Endothelial cell of umbilical vein (primary cell): ENCODE measurements at regions not wholly inside any gene's neighbourhood (a gene's known extent, or its start where the extent isn't known, plus 50 kb on each side); places are given as distances from the start of the nearest gene placed in this dataset.
"Not testable (repeated sequence)": the region's sequence is repeated elsewhere in the genome, so short reads cannot be mapped to it uniquely, and the experiment has no call there.

ENCODE experiments used
- BruUV-seq: library from RNA; stranded (reverse); fragments of 400-500 nt; replicated peaks from 2 replicates; lab custom pipeline; 2021; lab: Mats Ljungman, UMichigan
- CTCF ChIA-PET: fragments of 300-600, 350-600 bp; sonication (Branson Sonifier 250); formaldehyde crosslinking; loops from one replicate; lab custom pipeline; 2021; ENCODE audit warnings: antibody characterized with exemption, inconsistent platforms; lab: Charles Lee
- POLR2A ChIA-PET: fragments of 300-600, 350-600 bp; sonication (Branson Sonifier 250); formaldehyde crosslinking; loops from one replicate; lab custom pipeline; 2021; ENCODE audit warnings: antibody characterized with exemption, inconsistent platforms; lab: Charles Lee
- DNase-seq: peaks from one replicate; pipeline ENCODE4 v3.0.0-alpha.2; 2011; ENCODE audit warnings: low read depth, low spot score
- FAIRE-seq: peaks from 2 replicates; lab custom pipeline; 2011; peaks lifted over from hg19 to GRCh38; lab: Jason Lieb, UNC
- H2AFZ ChIP-seq: 2 replicates; pipeline ENCODE4 v1.6.0; 2012; ENCODE audit warnings: low read depth, low read length, control low read depth, inconsistent platforms
- H3K27ac ChIP-seq: 2 replicates; pipeline ENCODE4 v1.5.1; 2011; ENCODE audit warnings: low read depth, mild to moderate bottlenecking, control low read depth, low read length, moderate library complexity; ENCODE audit not compliant: insufficient read depth
- H3K27me3 ChIP-seq, 2 experiments: 2 replicates each; pipeline versions ENCODE4 v1.6.0 to v1.6.1; 2011; ENCODE audit warnings: low read length in 2 of 2, mixed read lengths in 1 of 2; ENCODE audit not compliant: control insufficient read depth in 2 of 2, insufficient read depth in 2 of 2
- H3K36me3 ChIP-seq, 2 experiments: 2 replicates in 1 of 2; 3 replicates in 1 of 2; pipeline ENCODE4 v1.5.1; 2011; ENCODE audit warnings: low read length in 2 of 2, mild to moderate bottlenecking in 1 of 2, moderate library complexity in 1 of 2; ENCODE audit not compliant: control insufficient read depth in 2 of 2, insufficient read depth in 2 of 2; ENCODE audit errors: extremely low read depth in 1 of 2
- H3K4me1 ChIP-seq: 3 replicates; pipeline ENCODE4 v1.5.1; 2011; ENCODE audit warnings: mild to moderate bottlenecking, low read length; ENCODE audit not compliant: control insufficient read depth, insufficient read depth; ENCODE audit errors: extremely low read depth
- H3K4me2 ChIP-seq: 2 replicates; pipeline ENCODE4 v1.6.1; 2011; ENCODE audit warnings: low read length, control low read depth, mixed read lengths; ENCODE audit not compliant: insufficient read depth
- H3K4me3 ChIP-seq, 3 experiments: fragments of 200-600 bp in 1 of 3; sonication (generic), shearing (Covaris generic) in 1 of 3; replicated peaks in 1 of 3; 2 replicates each; pipeline ENCODE4 v1.5.1; 2011 to 2016; ENCODE audit warnings: control low read depth in 3 of 3, low read length in 3 of 3, mild to moderate bottlenecking in 2 of 3, inconsistent platforms in 1 of 3, low read depth in 1 of 3, moderate library complexity in 1 of 3; ENCODE audit not compliant: insufficient read depth in 1 of 3
- H3K79me2 ChIP-seq: 2 replicates; pipeline ENCODE4 v1.6.0; 2012; ENCODE audit warnings: low read length, inconsistent platforms; ENCODE audit not compliant: control insufficient read depth, insufficient read depth
- H3K9ac ChIP-seq: replicated peaks from 2 replicates; pipeline ENCODE3; 2011; ENCODE audit warnings: low read length, control low read depth; ENCODE audit not compliant: insufficient read depth; ENCODE audit errors: extremely low read depth
- H3K9me1 ChIP-seq: replicated peaks from 3 replicates; pipeline ENCODE4 v1.6.0; 2011; ENCODE audit warnings: mild to moderate bottlenecking, low read length; ENCODE audit not compliant: control insufficient read depth, insufficient read depth; ENCODE audit errors: extremely low read depth
- H3K9me3 ChIP-seq: replicated peaks from 2 replicates; pipeline ENCODE4 v1.5.1; 2012; ENCODE audit warnings: low read length, inconsistent platforms; ENCODE audit not compliant: control insufficient read depth, insufficient read depth
- H4K20me1 ChIP-seq: replicated peaks from 2 replicates; pipeline ENCODE3; 2011; ENCODE audit warnings: mild to moderate bottlenecking, low read length; ENCODE audit not compliant: control insufficient read depth, insufficient read depth; ENCODE audit errors: extremely low read depth
- CTCF ChIP-seq, 2 donors: IDR thresholded peaks; 1 replicate in 1 of 2; 2 replicates in 1 of 2; pipeline ENCODE4 v1.5.1; 2011; ENCODE audit warnings: low read length in 2 of 2, mild to moderate bottlenecking in 2 of 2, moderate library complexity in 2 of 2, control low read depth in 1 of 2, inconsistent platforms in 1 of 2, low read depth in 1 of 2; ENCODE audit not compliant: insufficient read depth in 1 of 2; ENCODE audit errors: extremely low read depth in 1 of 2
- EZH2 ChIP-seq: IDR thresholded peaks from 2 replicates; pipeline ENCODE4 v1.6.1; 2012; ENCODE audit warnings: borderline replicate concordance, low read depth, mild to moderate bottlenecking, moderate library complexity, low read length, inconsistent platforms; ENCODE audit not compliant: severe bottlenecking
- GATA2 ChIP-seq: IDR thresholded peaks from 2 replicates; pipeline ENCODE4 v1.7.0; 2011; ENCODE audit warnings: low read depth, mild to moderate bottlenecking, moderate library complexity, mixed read lengths, low read length; ENCODE audit not compliant: insufficient read length, insufficient read depth
- JUN ChIP-seq: IDR thresholded peaks from 2 replicates; pipeline ENCODE4 v1.6.1; 2011; ENCODE audit warnings: borderline replicate concordance, low read depth; ENCODE audit not compliant: insufficient read length, insufficient read depth
- MAX ChIP-seq: IDR thresholded peaks from 2 replicates; pipeline ENCODE4 v1.6.1; 2011; ENCODE audit not compliant: insufficient read depth, insufficient read length
- MYC ChIP-seq: IDR thresholded peaks from one replicate; pipeline ENCODE4 v1.6.1; 2011; ENCODE audit warnings: mild to moderate bottlenecking, low read depth, low read length
- POLR2A ChIP-seq: IDR thresholded peaks from 2 replicates; pipeline ENCODE4 v1.6.1; 2012; ENCODE audit warnings: low read depth, mild to moderate bottlenecking, control low read depth, low read length
- POLR2AphosphoS5 ChIP-seq: IDR thresholded peaks from 2 replicates; pipeline ENCODE4 v1.6.1; 2012; ENCODE audit warnings: low read depth, mild to moderate bottlenecking, control low read depth, low read length, moderate library complexity; ENCODE audit not compliant: insufficient read depth
- dilution Hi-C: fragments of 300-500 bp; cut with MboI; formaldehyde crosslinking; loops from one replicate; pipeline ENCODE4 v1.15.0; 2019; ENCODE audit warnings: low sequenced_read_pairs; ENCODE audit not compliant: extremely low pct_ligation_motif_present
- intact Hi-C: fragments of 100-400 bp; cut with micrococcal nuclease; formaldehyde crosslinking; loops from one replicate; pipeline ENCODE4 v1.10.0; 2022

GRCh38 chrX:147548023-147548422, 363.7 kb upstream of the FMR1 start:
- H2AFZ ChIP-seq, POLR2A ChIA-PET, H3K79me2 ChIP-seq, dilution Hi-C loops, H3K9me1 ChIP-seq, H3K9me3 ChIP-seq, BruUV-seq, H3K36me3 ChIP-seq, FAIRE-seq, H3K27me3 ChIP-seq, H3K27ac ChIP-seq, DNase-seq, H3K9ac ChIP-seq, H4K20me1 ChIP-seq, H3K4me3 ChIP-seq, H3K4me2 ChIP-seq, H3K4me1 ChIP-seq, CTCF ChIA-PET, intact Hi-C loops: not testable (repeated sequence)

GRCh38 chrX:147550217-147550616, 361.5 kb upstream of the FMR1 start:
- no peak for DNase-seq
- TF ChIP-seq POLR2A (no peak), POLR2AphosphoS5 (no peak), JUN (no peak), MAX (no peak), EZH2 (no peak), CTCF (IDR thresholded peaks at IDR 0.05; ENCODE audit: extremely low read depth in 1 of 2, insufficient read depth in 1 of 2, low read depth in 1 of 2, low read length in 2 of 2) (no peak), MYC (no peak), GATA2 (no peak)
- H3K4me2 ChIP-seq, result no peak overlapping the region
- no peak for FAIRE-seq
- no peaks in the 10 kb centered on the region for H3K79me2 ChIP-seq
- ChIA-PET POLR2A (no interaction called here), CTCF (no interaction called here)
- H3K27me3 ChIP-seq, result no peaks in the 10 kb centered on the region
- H4K20me1 ChIP-seq, result no peaks in the 10 kb centered on the region
- dilution Hi-C loops, result no loop called here
- H3K27ac ChIP-seq, result no peak overlapping the region
- no peak overlapping the region for H3K9ac ChIP-seq
- H3K9me1 ChIP-seq, result no peaks in the 10 kb centered on the region
- no peaks in the 10 kb centered on the region for H3K9me3 ChIP-seq
- H3K36me3 ChIP-seq, result no peaks in the 10 kb centered on the region
- H3K4me3 ChIP-seq, result no peak overlapping the region
- no TSS peak for BruUV-seq
- no peak overlapping the region for H2AFZ ChIP-seq
- intact Hi-C loops, result no loop called here
- H3K4me1 ChIP-seq, result no peaks in the 10 kb centered on the region
